Memory B cell (primary cell): ENCODE measurements at regions not wholly inside any gene's neighbourhood (a gene's known extent, or its start where the extent isn't known, plus 50 kb on each side); places are given as distances from the start of the nearest gene placed in this dataset.

Experiments
- ATAC-seq: fragments of 150-1000 bp; cut with Tn5 transposase; 2 replicates; pipeline ENCODE4 v1.10.0; 2021; ENCODE audit warnings: low read depth, mild to moderate bottlenecking, moderate library complexity
- DNase-seq, 2 donors: peaks; one replicate each; pipeline ENCODE4 v3.0.0; 2022; ENCODE audit warnings: low spot score in 2 of 2
- H3K27ac Mint-ChIP-seq: one replicate; pipeline ENCODE4 v1.8.0; 2022; ENCODE audit warnings: mild to moderate bottlenecking, moderate library complexity, mixed read lengths
- H3K27me3 Mint-ChIP-seq: one replicate; pipeline ENCODE4 v1.8.0; 2022; ENCODE audit warnings: mixed read lengths
- H3K36me3 Mint-ChIP-seq: one replicate; pipeline ENCODE4 v1.8.0; 2022; ENCODE audit warnings: mild to moderate bottlenecking, mixed read lengths
- H3K4me1 Mint-ChIP-seq: one replicate; pipeline ENCODE4 v1.8.0; 2022; ENCODE audit warnings: mixed read lengths
- H3K4me3 Mint-ChIP-seq: one replicate; pipeline ENCODE4 v1.8.0; 2022; ENCODE audit warnings: mild to moderate bottlenecking, moderate library complexity, mixed read lengths
- H3K9me3 Mint-ChIP-seq: one replicate; pipeline ENCODE4 v1.8.0; 2022; ENCODE audit warnings: mixed read lengths

DNA sequence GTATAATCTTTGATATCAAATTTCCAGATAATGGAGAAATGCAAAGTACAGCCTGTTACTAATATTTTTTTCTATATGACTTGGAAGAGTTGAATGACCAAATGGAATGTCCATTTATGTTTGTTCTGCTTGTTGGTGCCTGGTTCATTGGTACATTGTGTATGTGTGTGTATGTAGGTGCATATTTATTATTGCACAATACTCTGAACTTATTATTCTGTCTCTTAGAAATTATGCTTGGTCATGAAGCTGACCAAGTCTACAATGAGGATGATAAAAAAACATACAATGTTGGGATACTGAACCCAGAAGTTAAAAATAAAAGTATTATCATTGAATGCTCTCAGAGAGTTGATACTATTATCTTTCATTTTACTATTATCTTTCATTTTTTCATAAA is 706.3 kb downstream of the KCTD16 start:
- Mint-ChIP-seq H3K4me1 (no peaks in the 10 kb centered on the region), H3K36me3 (no peaks in the 10 kb centered on the region), H3K4me3 (no peak overlapping the region), H3K27ac (no peak overlapping the region), H3K9me3 (peaks cover 1% of the 10 kb centered on the region), H3K27me3 (no peaks in the 10 kb centered on the region)
- no peak for ATAC-seq
- no peak for DNase-seq

DNA sequence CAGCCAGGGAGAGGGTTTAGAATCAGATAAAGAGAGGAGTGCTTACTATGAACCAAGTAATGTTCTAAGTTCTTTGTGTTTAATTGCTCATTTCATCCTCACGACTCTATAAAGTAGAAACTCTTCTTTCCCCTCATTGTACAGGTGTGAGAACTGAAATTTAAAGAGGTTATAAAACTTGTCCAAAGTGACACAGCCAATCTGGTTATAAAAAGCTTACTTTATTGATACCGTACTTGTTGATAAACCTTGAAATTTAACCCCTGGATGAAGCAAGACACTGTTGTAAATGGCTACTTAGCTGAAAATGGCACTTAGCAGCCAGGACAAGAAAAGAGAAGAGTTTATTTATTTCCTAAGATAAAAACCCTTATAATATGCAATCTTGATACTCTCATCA is 702.4 kb downstream of the KCTD16 start:
- Mint-ChIP-seq H3K27me3 (no peaks in the 10 kb centered on the region), H3K4me3 (no peak overlapping the region), H3K9me3 (peaks cover 1% of the 10 kb centered on the region), H3K4me1 (no peaks in the 10 kb centered on the region), H3K27ac (no peak overlapping the region), H3K36me3 (no peaks in the 10 kb centered on the region)
- no peak for DNase-seq
- ATAC-seq, result no peak

- Mint-ChIP-seq H3K36me3 (no peaks in the 10 kb centered on the region), H3K27ac (no peak overlapping the region), H3K4me1 (peaks cover 10% of the 10 kb centered on the region), H3K27me3 (no peaks in the 10 kb centered on the region), H3K9me3 (peaks cover 1% of the 10 kb centered on the region), H3K4me3 (no peak overlapping the region)
- DNase-seq, result no peak
- ATAC-seq, result peak; percentile 57
Measured at GRCh38 chr5:144864118-144864517, 693.4 kb downstream of the KCTD16 start.

DNA sequence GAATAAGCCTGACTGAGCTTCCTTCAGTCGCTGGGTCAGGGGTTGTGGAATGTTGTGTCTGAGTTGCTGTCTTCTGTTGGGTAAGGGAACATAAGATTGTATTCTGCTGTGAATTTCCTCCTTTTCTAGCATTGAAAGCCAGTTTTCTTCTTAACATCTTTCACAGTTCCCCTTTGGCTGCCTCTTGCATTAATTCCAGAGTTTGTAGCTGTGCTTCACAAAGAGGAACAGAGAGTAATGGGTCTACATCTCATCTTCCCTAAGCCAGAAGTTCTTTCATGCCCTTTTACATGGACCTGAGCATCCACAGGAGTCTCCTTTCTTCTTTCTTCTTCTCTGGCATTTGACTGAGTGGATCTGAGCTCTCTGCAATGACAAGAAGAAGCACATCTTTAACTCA is 686.8 kb downstream of the KCTD16 start:
- ATAC-seq (peak; percentile 49), DNase-seq (no peak)
- Mint-ChIP-seq H3K4me3 (no peak overlapping the region), H3K27me3 (no peaks in the 10 kb centered on the region), H3K4me1 (peaks cover 6% of the 10 kb centered on the region), H3K27ac (no peak overlapping the region), H3K9me3 (peaks cover 1% of the 10 kb centered on the region), H3K36me3 (no peaks in the 10 kb centered on the region)

GRCh38 chr5:144844086-144844485 is 673.4 kb downstream of the KCTD16 start:
- Mint-ChIP-seq H3K27ac (no peak overlapping the region), H3K4me3 (no peak overlapping the region), H3K4me1 (no peaks in the 10 kb centered on the region), H3K36me3 (no peaks in the 10 kb centered on the region), H3K9me3 (peaks cover 2% of the 10 kb centered on the region), H3K27me3 (no peaks in the 10 kb centered on the region)
- ATAC-seq, result no peak
- no peak for DNase-seq

DNA sequence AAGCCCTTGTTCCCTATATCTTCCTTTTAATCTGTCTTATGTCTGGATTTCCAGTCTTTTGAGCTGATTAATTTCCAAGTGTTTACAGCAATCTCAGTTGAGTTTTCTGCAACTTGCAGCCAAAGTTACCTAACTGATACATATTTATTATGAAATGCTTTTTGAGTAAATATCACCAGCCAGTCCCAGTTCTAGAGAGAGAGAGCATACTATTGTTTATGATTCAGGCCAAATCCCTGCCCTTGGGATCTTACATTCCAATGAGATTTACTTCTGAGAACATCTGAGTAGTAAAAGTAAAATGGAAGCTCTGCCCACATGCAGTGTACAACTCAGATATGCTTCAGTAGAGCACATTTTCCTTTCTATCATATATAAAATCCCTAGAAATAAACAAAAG is 661.7 kb downstream of the KCTD16 start:
- H3K36me3 Mint-ChIP-seq, result no peaks in the 10 kb centered on the region
- ATAC-seq (no peak), DNase-seq (no peak)
- H3K4me3 Mint-ChIP-seq, result no peak overlapping the region
- no peak overlapping the region for H3K27ac Mint-ChIP-seq
- H3K9me3 Mint-ChIP-seq, result no peaks in the 10 kb centered on the region
- peaks cover 2% of the 10 kb centered on the region for H3K27me3 Mint-ChIP-seq
- no peaks in the 10 kb centered on the region for H3K4me1 Mint-ChIP-seq

DNA sequence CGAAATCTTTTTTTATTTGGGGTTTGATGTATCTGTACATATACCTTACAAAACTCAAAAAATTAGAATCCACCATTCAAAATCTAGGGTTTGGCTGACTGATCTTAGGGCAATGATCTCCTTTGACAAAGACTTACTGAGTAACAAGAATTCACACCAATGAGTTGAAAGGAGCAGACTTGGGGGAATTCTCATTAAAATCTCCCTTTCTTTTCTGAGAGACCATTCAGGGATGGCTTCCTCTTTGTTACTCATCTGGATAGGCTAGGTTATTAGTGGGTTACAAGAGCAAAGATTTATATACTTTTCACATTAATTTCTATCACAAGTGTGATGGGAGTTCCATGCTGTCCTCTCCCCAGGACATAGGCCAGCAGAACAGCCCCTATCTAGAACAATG is 661.0 kb downstream of the KCTD16 start:
- Mint-ChIP-seq H3K9me3 (no peaks in the 10 kb centered on the region), H3K36me3 (no peaks in the 10 kb centered on the region), H3K4me3 (no peak overlapping the region), H3K27ac (no peak overlapping the region), H3K4me1 (no peaks in the 10 kb centered on the region), H3K27me3 (peaks cover 2% of the 10 kb centered on the region)
- DNase-seq (no peak), ATAC-seq (no peak)

DNA sequence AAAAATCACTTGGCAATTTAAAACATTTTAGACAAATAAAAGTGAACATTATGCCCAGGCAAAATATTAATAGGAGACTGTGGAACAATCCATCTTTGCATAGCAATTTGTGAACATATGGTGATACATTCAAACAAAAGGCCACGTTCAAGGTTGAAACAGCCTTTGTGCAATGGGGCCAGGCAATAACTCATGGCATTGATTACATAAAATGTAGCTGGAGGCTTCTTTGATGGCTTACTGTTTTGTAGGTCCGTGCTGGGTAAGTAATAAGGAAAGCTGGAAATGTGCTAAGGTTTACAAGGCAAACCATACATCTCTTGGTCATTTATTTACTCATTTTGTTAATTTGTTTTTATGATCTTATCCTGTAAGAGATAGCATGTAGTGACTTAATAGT is 651.8 kb downstream of the KCTD16 start:
- DNase-seq (no peak), ATAC-seq (no peak)
- no peak overlapping the region for H3K4me3 Mint-ChIP-seq
- H3K9me3 Mint-ChIP-seq, result peaks cover 3% of the 10 kb centered on the region
- H3K27me3 Mint-ChIP-seq, result no peaks in the 10 kb centered on the region
- no peaks in the 10 kb centered on the region for H3K36me3 Mint-ChIP-seq
- no peak overlapping the region for H3K27ac Mint-ChIP-seq
- no peaks in the 10 kb centered on the region for H3K4me1 Mint-ChIP-seq

GRCh38 chr5:144820278-144820677 is 649.6 kb downstream of the KCTD16 start:
- H3K27me3 Mint-ChIP-seq, result no peaks in the 10 kb centered on the region
- H3K9me3 Mint-ChIP-seq, result peaks cover 3% of the 10 kb centered on the region
- H3K27ac Mint-ChIP-seq, result no peak overlapping the region
- no peaks in the 10 kb centered on the region for H3K4me1 Mint-ChIP-seq
- ATAC-seq (no peak), DNase-seq (no peak)
- H3K4me3 Mint-ChIP-seq, result no peak overlapping the region
- no peaks in the 10 kb centered on the region for H3K36me3 Mint-ChIP-seq

GRCh38 chr5:144815131-144815530 is 644.5 kb downstream of the KCTD16 start:
- Mint-ChIP-seq H3K27me3 (no peaks in the 10 kb centered on the region), H3K27ac (no peak overlapping the region), H3K9me3 (peaks cover 2% of the 10 kb centered on the region), H3K4me3 (no peak overlapping the region), H3K4me1 (no peaks in the 10 kb centered on the region), H3K36me3 (no peaks in the 10 kb centered on the region)
- ATAC-seq (no peak), DNase-seq (no peak)

- Mint-ChIP-seq H3K36me3 (no peaks in the 10 kb centered on the region), H3K27me3 (no peaks in the 10 kb centered on the region), H3K4me1 (no peaks in the 10 kb centered on the region), H3K4me3 (no peak overlapping the region), H3K27ac (no peak overlapping the region), H3K9me3 (peaks cover 2% of the 10 kb centered on the region)
- DNase-seq, result no peak
- no peak for ATAC-seq
Measured at GRCh38 chr5:144812763-144813162, 642.1 kb downstream of the KCTD16 start.

- H3K4me3 Mint-ChIP-seq, result no peak overlapping the region
- H3K9me3 Mint-ChIP-seq, result no peaks in the 10 kb centered on the region
- H3K4me1 Mint-ChIP-seq, result no peaks in the 10 kb centered on the region
- no peak overlapping the region for H3K27ac Mint-ChIP-seq
- DNase-seq (no peak), ATAC-seq (no peak)
- H3K36me3 Mint-ChIP-seq, result no peaks in the 10 kb centered on the region
- peaks cover 1% of the 10 kb centered on the region for H3K27me3 Mint-ChIP-seq
Measured at GRCh38 chr5:144800169-144800568, 629.5 kb downstream of the KCTD16 start.

GRCh38 chr5:144798595-144798994 is 627.9 kb downstream of the KCTD16 start:
- peaks cover 5% of the 10 kb centered on the region for H3K9me3 Mint-ChIP-seq
- H3K4me1 Mint-ChIP-seq, result no peaks in the 10 kb centered on the region
- H3K27ac Mint-ChIP-seq, result no peak overlapping the region
- H3K4me3 Mint-ChIP-seq, result no peak overlapping the region
- peaks cover 1% of the 10 kb centered on the region for H3K27me3 Mint-ChIP-seq
- H3K36me3 Mint-ChIP-seq, result no peaks in the 10 kb centered on the region
- ATAC-seq (no peak), DNase-seq (no peak)

DNA sequence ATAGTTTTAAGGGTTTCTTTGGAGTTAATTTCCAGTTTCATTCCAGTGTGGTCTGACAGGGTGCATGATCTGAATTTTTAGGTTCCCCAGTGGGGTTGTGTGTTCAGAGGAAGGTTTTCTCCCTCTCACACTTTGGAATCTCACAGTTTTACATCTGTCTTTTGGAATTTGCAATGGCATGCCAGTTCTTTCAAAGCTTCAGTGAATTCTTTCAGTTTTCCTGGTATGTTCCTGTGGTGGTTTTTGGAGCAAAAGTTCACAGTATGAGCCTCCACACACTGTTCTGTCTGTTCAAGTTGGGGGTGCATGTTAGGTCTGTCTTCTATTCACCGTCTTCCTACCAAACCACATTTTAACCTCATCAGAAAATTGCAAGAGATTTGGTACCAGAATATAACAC is 624.2 kb downstream of the KCTD16 start:
- no peak for ATAC-seq
- Mint-ChIP-seq H3K36me3 (no peaks in the 10 kb centered on the region), H3K9me3 (peaks cover 7% of the 10 kb centered on the region), H3K4me1 (no peaks in the 10 kb centered on the region), H3K27ac (no peak overlapping the region), H3K27me3 (no peaks in the 10 kb centered on the region), H3K4me3 (no peak overlapping the region)
- no peak for DNase-seq

DNA sequence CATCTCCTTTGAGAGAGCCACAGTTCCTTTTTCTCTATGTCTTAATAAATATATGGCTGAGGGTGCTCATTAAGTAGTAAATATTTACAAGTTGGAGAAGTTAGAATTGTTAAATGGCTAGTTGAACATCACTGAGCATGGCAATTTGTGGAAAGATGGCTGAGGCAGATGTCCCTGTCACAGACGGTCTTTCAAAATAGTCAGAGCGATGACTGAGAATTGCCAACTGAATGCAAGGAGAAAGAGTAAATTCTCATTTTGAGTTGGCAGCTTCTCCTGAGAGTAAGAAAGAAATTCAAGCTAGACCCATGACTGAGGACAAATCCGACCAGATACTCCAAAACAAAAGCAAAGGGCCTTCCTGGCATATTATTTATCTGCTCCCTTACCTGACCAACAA is 617.9 kb downstream of the KCTD16 start:
- DNase-seq (no peak), ATAC-seq (no peak)
- Mint-ChIP-seq H3K27ac (no peak overlapping the region), H3K4me1 (no peaks in the 10 kb centered on the region), H3K36me3 (no peaks in the 10 kb centered on the region), H3K9me3 (peaks cover 3% of the 10 kb centered on the region), H3K4me3 (no peak overlapping the region), H3K27me3 (no peaks in the 10 kb centered on the region)

GRCh38 chr5:144788046-144788445 is 617.4 kb downstream of the KCTD16 start:
- Mint-ChIP-seq H3K9me3 (peaks cover 3% of the 10 kb centered on the region), H3K4me3 (no peak overlapping the region), H3K4me1 (no peaks in the 10 kb centered on the region), H3K27me3 (no peaks in the 10 kb centered on the region), H3K27ac (no peak overlapping the region), H3K36me3 (no peaks in the 10 kb centered on the region)
- no peak for ATAC-seq
- no peak for DNase-seq
